Astrocyte of the spinal cord (primary cell): ENCODE measurements at regions not wholly inside any gene's neighbourhood (a gene's known extent, or its start where the extent isn't known, plus 50 kb on each side); places are given as distances from the start of the nearest gene placed in this dataset.

Experiments
- DNase-seq: peaks from one replicate; pipeline ENCODE4 v3.0.0; 2011; ENCODE audit warnings: low read depth, low spot score
- H3K4me3 ChIP-seq: 2 replicates; pipeline ENCODE4 v1.5.1; 2011; ENCODE audit warnings: low read depth, mild to moderate bottlenecking, low read length, moderate library complexity
- CTCF ChIP-seq: IDR thresholded peaks from 2 replicates; pipeline ENCODE4 v1.5.1; 2012; ENCODE audit warnings: low read depth, mild to moderate bottlenecking, low read length, inconsistent platforms
- in situ Hi-C: cut with HindIII; loops from 2 replicates; pipeline ENCODE4 v1.10.0; 2017; ENCODE audit warnings: low sequenced_read_pairs

DNA sequence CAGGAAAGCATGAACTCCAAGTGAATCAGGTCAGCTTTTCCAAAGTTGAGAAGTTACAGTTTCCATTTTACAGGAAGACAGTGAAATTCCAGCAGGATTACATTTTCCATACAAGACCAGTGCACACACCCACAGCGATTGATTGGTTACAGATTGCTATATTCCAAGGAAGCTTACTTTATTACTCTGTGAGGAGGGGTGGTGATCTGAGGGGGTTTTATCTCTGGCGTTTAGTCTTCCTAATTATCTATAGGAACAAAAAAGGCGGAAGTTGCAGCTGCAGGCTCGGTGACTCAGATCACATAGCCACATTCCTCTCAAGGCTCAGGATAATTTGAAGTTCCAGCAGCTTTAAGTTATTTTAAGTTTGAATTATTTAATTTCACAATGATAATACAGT lies 450.4 kb upstream of the NMUR2 start:
- no peak overlapping the region for H3K4me3 ChIP-seq
- no peak for TF ChIP-seq CTCF
- in situ Hi-C loops = no loop called here
- no peak for DNase-seq

- in situ Hi-C loops = no loop called here
- no peak overlapping the region for H3K4me3 ChIP-seq
- TF ChIP-seq CTCF = no peak
- no peak for DNase-seq
Measured at GRCh38 chr5:152861231-152861630, 456.2 kb upstream of the NMUR2 start.

DNA sequence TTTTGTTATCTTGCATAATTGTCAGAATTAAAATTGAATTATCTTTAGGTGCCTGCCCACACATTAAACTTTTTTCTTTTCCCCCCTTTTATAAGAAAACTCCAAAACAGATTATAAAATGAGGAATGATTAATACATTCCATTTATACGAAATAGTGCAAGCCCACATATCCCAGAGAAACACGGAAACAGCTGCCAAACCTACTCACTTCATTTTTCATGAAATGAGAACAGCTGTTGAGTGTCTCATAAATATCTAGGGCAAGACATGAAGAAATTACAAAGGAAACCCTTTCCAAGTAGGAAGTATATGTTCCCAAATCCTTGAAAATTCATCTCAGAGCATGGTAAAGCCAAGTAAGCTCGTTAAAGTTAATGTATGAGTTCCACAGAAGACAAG lies 459.4 kb upstream of the NMUR2 start:
- TF ChIP-seq CTCF = no peak
- in situ Hi-C loops = no loop called here
- DNase-seq = no peak
- no peak overlapping the region for H3K4me3 ChIP-seq

DNA sequence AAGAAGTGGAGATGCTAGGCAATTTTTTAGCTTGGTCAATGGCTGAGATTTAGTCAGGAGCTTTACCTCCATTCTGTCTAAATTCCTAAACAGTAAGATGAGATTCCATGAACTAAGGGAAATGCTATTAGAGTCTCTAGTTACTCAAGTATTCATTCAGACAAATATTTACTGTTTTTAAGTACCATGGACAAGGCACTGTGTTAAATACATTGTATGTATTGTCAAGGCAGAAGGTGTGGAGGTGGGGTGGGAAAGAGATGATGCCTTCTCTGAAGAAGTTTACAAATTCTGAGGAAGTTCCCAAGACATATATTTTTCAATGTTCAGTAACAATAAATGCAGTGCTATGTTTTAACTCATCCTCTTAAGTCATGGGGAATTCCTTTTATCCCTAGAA lies 459.9 kb upstream of the NMUR2 start:
- TF ChIP-seq CTCF = no peak
- H3K4me3 ChIP-seq = no peak overlapping the region

DNA sequence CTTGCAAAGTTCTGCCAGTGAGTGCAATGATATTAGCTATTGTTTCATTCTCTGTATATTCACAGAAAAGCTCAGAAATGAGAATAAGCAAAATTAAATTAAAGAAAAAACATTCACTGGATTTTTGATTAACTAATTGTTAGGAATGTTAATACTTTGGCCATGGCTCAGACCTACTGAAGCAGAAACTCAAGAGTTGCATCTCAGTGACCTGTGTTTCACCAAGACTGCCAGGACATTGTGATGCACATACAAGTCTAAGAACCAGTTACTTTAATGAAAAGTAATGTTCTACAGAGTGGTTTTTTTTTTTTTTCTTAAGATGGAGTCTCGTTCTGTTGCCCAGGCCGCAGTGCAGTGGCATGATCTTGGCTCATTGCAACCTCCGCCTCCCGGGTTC lies 464.9 kb upstream of the NMUR2 start:
- no peak for TF ChIP-seq CTCF
- in situ Hi-C loops = no loop called here
- DNase-seq = no peak
- H3K4me3 ChIP-seq = no peak overlapping the region

More for the DNA sequence above, 459.9 kb upstream of the NMUR2 start:
- in situ Hi-C loops = no loop called here
- DNase-seq = no peak

- in situ Hi-C loops = no loop called here
Measured at GRCh38 chr5:152882621-152883020, 477.5 kb upstream of the NMUR2 start.

More at GRCh38 chr5:152882621-152883020, 477.5 kb upstream of the NMUR2 start:
- no peak for TF ChIP-seq CTCF
- no peak for DNase-seq
- no peak overlapping the region for H3K4me3 ChIP-seq
